ENCODE measurements at regions not wholly inside any gene's neighbourhood (a gene's known extent, or its start where the extent isn't known, plus 50 kb on each side); places are given as distances from the start of the nearest gene placed in this dataset.
"Not testable (repeated sequence)": the region's sequence is repeated elsewhere in the genome, so short reads cannot be mapped to it uniquely, and the experiment has no call there.

DNA sequence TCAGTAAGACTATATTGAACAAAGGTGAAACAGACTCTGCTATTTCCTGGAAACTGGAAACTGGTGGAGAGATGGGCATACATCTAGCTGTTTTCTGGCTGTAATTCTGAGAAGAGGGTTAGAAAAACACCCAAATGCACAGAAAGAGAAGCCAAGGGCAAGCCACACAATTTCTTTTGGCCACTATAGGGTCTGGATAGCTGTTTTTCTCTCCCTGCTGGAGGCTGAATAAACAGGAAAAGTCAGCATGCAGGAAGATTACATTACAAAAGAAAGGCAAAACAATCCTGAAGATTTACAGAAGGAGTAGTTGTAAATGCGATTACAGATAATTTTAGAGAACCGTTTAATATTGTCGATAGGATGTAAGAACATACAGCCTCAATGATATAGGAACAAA lies 186.2 kb upstream of the REG3G start:
- DNase-seq (ENCODE audit: low read depth): no peak

DNA sequence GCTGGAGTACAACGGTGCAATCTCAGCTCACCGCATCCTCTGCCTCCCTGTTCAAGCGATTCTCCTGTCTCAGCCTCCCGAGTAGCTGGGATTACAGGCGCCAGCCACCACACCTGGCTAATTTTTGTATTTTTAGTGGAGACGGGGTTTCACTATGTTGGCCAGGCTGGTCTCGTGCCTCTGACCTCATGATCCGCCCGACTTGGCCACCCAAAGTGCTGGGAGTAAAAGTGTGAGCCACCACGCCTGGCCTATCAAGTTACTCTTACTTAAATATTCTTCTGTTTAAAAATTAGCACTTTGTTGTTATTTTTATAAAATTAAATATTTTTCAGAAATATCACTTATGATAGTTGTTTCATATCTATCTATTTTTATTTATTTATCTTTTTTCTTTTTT lies 185.2 kb upstream of the REG3G start:
- DNase-seq (ENCODE audit: low read depth): not testable (repeated sequence)

DNA sequence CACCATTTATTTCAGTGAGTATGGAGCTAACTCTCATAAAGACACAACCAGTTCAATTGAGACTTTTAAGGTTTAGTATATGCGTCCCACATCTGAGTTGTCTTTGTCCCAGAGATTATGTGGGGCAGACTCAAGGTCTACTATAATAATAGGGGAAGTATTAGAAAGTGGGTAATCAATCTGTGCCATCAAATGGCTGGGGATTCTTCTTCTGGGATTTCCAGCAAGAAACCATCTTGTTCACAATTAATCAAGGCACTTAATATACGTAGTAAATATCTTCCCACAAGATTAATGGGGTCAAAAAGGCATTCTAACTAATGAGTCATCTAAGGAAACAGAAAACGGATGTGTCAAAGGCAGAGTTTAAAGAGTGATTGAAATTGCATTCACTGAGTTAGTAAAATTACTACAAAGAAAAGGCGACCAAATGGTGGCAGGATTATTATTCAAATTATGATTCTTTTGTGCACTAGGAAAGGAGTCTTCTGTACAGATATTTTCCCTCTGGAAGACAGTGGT lies 179.8 kb upstream of the REG3G start:
- DNase-seq (ENCODE audit: low read depth): no peak

DNA sequence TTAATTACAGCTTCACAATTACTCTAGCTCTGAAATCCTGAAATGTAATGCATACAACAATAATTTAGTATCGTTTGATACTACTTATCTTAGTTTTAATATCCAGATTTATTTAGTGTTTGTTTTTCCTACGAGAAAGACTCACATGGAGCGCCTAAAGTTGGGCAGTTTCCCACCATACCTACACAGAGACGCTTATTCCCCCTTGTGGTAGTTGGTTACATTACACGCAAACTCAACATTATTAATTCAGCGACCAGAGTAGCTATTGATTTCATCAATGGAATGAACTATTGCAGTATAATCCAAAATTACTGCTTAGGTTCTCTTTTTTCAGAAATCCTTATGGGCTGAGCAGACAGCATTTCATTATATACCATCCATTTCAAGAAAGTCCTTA lies 164.0 kb upstream of the REG3G start:
- DNase-seq (ENCODE audit: low read depth): no peak

DNA sequence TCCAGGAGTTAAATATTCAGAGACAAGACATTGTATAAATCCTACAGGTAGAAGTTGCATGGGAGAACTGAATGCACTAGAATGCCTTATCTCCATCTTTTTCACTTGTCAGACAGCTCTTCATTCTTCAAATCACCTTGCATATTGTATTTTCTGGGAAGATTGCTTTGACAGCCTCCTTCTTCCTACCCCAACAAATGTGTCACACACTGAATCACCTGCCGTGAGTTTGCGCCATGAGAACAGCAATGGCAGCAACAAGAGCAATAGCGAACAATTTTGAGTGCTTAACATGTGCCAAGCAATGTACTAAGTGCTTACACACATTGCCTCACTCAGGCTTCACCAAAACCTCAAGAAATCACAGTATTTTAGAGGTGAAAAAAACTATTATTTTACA lies 161.3 kb upstream of the REG3G start:
- no peak for DNase-seq (ENCODE audit: low read depth)

DNA sequence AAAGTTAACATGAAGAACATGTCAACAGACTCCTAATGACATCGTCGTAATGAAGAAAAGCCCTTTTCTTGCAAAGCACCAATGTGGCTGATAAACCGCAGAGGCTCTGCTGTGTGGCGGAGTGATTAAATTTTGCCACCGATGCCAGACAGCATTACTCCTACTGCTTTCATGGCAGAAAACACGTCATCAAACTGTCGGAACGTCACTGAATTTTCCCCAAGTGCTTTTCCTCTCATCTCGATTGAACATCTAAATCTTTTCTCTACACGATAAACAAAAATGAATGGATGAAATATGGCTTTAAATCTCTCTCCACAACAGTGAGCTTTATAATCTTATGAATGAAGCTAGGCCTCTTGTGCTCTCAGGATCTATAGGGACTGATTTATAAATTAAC lies 159.8 kb upstream of the REG3G start:
- DNase-seq (ENCODE audit: low read depth): no peak

DNA sequence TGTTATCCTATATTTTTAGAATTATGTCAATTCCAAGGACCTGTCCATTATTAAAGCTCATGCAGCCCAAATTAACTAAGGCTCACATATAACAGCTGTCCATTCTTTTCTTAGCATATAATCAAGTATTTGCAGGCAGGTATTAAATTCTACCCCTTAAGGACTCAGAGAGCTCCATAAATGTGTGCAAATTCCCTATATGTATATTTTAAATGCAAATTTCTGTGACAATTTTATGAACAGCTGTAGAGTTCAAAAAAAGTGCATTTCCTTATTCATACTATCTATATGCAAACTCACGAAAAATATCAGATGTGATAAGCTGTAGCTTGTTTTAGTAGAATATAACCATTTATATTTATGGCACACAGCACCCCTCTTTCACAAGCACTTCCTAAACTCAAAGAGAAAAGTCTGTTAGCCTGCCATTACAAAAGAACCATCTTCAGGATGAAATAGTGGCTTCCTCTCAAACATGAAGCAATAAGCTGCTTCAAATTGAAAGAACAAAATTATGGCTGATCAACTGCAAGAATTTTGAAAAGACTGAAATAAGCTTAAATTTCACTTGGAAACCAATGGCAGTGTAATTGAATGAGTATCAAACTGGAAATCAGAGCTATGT lies 155.0 kb upstream of the REG3G start:
- no peak for DNase-seq (ENCODE audit: low read depth)

DNA sequence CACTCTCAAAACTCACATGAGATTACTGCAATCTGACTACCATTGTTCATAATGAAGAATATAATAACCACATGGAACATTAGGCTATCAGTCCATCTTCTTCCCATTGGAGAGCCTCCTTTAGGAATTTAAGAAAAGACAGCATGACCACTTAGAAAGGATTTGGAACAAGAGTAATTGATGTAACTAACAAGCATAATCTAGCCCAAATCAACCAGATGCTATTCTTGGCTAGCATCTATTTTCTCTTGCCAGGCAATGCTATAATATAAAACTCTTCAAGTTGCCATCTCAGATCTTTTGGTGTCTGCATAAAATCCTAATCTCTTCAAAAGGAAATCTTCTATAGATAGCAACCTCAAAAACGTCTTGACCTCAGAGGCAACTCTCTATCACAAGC lies 152.0 kb upstream of the REG3G start:
- DNase-seq (ENCODE audit: low read depth): no peak

DNA sequence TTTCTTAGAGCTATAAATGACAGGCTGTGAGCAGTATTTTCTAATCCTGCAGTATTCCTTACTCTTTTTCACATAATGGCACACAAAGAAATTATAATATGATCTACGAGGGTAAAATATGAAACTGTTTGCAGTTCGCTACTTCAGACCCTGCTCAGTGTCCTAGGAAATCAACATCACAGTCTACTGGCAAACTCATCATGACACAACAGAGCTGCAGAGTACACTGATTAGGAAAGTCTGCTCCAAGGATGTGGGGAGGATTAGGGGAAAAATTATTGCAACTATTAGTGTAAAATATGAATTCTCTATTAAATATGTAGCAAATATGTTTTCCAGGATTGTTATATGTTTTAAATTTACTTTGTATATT lies 149.2 kb upstream of the REG3G start:
- no peak for DNase-seq (ENCODE audit: low read depth)

DNA sequence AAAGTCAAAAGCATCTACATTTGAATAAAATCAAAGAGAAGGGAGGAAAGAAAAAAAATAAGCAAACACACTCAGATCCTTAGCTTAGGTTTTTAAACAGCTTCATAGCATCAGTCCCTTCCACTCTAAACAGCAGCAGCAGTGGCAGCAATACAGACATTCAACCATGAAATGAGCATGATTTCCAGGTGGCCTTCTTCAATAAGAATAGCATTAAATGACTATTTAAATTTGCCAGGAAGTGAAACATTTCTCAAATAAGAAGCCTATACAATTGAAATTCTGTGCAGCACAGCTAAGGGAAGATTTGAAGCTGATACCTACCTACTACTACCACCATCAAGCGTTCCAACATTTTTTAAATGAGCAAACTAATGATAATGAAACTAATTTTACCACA lies 138.1 kb upstream of the REG3G start:
- DNase-seq (ENCODE audit: low read depth): no peak

DNA sequence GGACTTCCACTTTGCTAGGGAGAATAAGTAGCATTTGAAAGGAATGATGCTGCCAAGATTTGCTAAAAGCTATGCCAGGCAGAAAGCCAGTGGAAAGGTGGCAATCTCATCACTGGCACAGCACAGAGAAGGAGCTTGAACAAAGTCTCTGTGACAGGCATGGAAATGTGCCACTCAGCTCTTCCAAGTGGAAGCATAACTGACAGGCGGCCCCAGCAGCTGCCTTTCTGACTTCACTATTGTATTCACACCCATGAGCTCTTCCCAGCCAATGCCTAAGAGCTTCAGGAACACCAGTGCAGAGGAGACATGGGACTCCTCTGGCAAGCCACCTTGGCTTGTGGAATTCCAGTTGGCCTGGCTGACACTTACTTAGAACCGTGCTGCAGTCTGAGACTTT lies 134.6 kb upstream of the REG3G start:
- DNase-seq (ENCODE audit: low read depth): no peak

DNA sequence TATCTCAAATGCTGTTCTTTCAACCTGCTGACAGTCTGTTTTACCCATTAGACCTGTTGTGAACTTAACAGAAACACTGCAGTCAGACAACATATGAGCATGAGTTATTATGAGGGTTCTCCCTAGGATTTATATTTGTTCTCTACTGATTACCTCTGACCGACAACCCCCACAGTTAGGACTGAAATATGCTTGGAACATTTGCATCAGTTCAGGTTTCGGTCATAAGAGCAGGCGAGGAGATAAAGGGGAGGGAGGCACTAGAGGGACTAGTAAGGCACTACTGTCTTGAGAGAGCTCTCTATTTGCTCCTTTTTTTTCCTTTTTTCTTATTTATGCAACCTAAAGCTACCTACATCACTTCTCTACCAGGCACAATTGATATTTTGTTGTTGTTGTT lies 133.2 kb upstream of the REG3G start:
- DNase-seq (ENCODE audit: low read depth): no peak

DNA sequence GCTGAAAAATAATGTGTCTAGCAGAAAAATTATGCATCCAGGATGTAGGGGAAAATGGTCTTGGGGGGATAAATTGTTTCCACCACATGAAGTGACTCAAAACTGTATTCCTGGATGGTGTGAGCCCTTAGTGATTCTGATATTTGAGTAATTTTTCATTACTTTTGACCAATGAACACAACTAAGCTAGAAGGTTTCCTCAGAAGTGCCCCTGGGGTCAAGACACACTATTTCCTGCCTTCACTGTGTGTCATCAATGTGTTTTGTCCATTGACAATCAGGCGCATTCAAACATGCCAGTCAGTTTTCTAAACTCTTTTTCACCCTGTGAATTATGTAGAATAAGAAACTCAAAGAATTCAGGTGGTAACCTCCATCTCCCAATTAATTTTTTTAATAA lies 130.5 kb upstream of the REG3G start:
- no peak for DNase-seq (ENCODE audit: low read depth)

DNA sequence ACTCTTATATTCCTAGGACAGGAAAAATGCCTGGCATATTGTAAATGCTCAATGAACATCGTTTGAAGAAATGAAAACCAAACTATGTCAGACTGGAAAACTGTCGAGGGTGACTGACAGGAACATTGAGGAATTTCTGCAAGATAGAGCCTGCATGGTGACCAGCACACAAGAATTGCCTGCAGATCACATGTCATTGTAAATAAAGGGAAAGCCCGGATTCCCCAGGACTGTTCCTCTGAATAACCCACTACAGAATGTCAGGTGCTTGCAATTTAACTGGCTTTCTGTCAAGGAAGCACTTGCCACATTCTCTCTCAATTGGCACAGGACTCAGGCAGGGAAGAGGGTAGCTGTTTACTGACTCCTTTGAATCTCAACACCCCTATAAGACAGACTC lies 129.0 kb upstream of the REG3G start:
- no peak for DNase-seq (ENCODE audit: low read depth)

DNA sequence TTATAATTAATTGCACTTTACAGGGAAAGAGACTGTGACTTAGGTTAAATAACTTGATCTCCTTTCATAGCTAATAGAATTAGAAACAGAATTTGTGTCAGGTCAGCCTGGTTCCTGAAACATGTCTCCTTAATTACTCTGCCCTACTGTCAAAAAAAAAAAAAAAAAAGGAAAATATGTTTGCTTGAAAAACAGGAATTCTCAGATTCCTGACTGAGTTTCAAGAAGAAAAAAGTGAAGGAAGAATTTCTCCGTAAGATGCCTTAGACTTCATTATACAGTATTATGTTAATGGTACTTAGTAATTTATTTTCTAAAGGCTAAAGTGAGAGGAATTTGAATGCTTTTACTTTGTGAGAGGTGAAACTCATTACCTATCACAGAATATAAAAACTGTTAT lies 118.4 kb upstream of the REG3G start:
- DNase-seq (ENCODE audit: low read depth): no peak

DNA sequence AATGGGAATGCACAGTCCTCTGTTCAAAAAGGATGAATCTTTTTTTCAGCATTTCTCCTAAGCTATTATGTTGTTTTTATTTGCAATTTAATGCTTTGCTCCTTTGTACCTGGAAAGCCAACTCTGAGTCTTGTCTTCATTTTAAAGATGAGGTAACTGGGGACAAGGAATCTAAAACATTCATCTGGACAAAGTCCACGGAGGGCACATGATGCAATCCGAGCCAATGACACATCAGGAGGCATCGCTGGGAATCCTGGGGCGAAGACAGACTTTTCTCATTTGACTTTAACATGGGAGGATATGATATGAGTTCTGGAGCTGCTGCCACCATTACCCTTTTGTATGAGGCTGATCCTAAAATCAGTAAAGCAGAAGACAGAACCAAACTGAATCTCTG lies 116.5 kb upstream of the REG3G start:
- no peak for DNase-seq (ENCODE audit: low read depth)

DNA sequence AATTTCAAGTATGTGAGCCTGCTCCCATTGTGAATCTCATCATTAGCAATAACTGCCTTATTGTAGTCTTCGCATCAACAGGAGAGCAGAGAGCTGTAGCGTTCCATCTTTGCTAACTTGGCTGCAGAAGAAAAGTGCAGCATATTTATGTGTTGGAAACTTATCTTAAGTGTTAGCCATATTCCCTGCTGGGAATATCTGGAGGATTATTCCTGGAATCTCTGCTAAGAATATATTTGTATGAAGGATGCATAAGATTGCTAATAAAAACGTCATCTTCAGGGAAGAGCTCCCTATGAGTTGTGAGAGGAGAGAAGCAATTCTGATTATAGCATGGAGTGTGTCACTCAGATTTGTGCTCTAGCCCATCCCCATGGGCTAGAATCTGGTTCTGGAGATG lies 115.1 kb upstream of the REG3G start:
- DNase-seq (ENCODE audit: low read depth): no peak

DNA sequence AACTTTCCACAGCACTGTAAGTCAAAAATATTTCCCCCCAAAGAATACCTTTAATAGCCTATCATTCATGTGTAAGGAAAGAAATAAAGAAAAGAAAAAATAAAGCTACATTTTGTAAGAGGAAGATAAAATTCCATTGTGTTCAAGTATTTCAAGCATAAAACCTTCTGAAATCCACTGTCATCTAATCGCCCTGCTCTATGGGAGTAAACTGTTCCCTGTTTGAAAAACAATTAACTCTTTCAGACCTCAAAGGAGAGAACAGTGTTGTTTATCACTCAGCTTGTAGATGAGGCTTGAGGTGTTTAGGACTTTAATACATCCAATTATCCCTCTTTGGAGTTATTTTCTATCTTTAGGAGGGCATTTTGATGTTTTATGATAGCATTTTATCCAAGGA lies 112.2 kb upstream of the REG3G start:
- DNase-seq (ENCODE audit: low read depth): no peak

DNA sequence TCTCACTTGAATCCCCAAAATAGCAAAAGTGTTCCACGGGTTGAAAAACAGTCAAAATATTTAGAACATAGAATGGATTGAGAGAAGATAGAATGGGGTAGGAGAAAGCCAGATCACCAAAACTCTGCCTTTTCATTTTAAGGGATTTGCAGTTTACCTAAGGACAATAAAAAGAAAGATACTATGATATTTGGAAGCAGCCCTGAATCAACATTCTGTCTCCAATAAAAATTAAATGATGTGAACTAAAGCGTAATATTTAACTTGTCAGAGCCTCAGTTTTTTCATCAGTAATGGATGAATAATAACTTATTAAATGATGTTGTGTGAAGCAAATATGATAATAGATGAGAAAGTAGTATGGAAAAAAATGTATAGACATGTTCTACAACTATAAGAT lies 100.2 kb upstream of the REG3G start:
- no peak for DNase-seq (ENCODE audit: low read depth)

DNA sequence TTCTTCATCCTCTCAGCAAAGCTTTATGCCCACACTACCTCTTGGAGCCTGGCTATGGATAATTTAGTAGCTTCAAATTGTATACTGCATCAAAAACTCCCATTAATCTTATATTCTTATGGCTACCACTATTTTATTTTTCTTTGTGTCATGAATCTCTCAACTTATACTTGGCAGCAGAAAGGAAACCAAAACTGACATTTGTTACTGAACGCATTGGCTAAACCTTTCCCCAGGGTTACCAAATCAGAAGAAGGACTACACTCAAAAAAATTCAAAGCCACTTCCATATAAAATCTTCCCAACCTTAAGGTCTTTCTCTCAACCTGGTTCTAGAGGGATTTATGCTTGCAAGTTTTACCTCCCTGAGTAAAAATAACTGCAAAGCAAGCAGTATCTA lies 97.0 kb upstream of the REG3G start:
- DNase-seq (ENCODE audit: low read depth): no peak

DNA sequence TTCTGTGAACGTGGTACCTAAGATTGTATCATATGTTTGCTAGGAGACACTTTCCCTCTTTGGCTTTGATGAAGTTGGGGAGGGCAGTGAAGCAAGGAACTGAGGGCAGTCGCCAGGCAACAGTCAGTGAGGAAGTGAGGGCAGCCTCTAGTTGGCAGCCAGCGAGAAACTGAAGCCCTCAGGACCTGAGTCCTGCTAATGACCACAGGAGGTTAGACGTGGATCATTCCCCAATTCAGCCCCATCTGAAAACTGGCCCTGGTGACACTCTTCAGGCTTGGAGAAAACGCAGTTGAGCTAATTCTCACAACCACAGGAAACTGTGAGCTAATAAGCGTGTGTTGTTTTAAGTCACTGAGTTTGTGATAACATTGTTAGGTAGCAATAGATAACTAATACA lies 84.5 kb upstream of the REG3G start:
- DNase-seq (ENCODE audit: low read depth): no peak

DNA sequence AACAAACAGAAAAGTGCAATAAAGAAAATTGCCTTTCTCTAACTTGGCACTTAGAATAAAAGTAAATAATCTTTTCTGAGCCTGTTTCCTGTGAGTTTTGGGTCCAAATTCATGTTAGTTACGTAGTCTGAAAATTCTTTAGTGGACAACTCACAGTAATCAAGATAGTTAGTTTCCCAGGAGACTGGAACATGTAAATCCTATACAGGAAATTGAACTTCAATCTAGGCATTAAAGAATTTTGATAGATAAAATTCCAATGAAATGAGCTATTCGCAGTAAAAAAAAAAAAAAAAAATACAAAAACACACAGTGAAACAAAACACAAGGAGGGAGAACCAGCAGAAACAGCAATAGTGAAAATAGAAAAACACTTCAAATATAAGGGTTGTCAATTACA lies 83.8 kb upstream of the REG3G start:
- DNase-seq (ENCODE audit: low read depth): no peak

DNA sequence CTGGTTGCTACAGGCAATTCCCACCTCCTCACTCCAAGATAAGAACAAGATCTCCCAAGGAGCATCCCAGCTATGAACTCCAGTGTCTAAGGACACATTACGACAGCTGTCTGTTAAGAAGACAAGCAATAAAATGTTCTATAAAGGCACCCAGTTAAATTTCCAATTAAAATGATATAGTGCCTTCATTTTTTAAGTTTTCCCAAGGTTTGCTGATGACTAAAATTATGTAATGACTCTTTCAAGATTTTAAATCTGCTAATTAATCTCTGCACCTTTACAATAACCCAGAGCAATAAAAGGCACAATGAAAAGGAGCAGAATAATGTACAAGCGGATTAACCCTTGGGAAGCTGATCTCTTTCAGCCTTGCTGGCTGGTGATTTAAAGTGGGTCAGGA lies 61.6 kb upstream of the REG3G start:
- DNase-seq (ENCODE audit: low read depth): no peak

DNA sequence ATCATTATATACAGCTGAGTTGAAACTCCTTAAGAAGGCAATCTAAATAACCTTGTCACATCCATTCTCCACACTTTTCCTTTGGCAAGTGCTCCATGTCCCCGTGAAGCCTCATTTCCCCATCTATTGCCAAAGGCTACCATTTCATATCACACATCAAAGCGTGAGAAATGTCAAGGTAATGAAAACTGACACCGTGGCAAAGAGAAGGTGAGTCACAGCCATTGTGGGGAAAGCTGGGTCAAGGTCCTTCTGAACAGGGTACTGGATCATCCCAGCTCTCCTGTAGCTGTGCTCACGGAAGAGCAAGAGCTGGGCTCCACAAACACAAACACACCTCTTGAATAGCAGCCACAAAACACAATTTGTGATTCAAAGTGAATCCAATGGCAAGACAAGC lies 58.2 kb upstream of the REG3G start:
- DNase-seq (ENCODE audit: low read depth): no peak

DNA sequence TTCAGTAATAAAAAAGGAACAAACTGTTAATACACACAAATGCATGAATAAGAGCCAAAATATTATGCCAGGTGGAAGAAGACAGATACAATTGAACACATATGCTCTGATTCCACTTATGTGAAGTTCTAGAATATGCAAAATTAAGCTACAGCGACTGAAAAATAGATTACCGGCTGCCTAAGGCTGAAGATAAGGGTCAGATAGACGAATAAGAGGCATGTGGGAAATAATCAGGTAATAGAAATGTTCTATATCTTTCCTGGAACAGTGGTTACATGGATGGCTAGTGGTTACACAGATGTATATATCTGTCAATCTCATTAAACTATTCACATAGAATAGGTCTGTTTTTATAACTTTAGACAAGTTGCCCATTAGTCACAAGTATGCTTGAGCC lies 51.9 kb upstream of the REG3G start:
- DNase-seq (ENCODE audit: low read depth): no peak
